Brain microvascular endothelial cell (primary cell): ENCODE measurements at regions not wholly inside any gene's neighbourhood (a gene's known extent, or its start where the extent isn't known, plus 50 kb on each side); places are given as distances from the start of the nearest gene placed in this dataset.

Experiments
- DNase-seq: peaks from one replicate; pipeline ENCODE4 v3.0.0-alpha.2; 2020
- H3K27ac ChIP-seq: fragments of 250-450 bp; sonication (Bioruptor Pico); 2 replicates; pipeline ENCODE4 v1.5.1; 2020; ENCODE audit warnings: mild to moderate bottlenecking, moderate library complexity
- H3K27me3 ChIP-seq: fragments of 250-450 bp; sonication (Bioruptor Pico); replicated peaks from 2 replicates; pipeline ENCODE4 v1.5.1; 2020; ENCODE audit warnings: mild to moderate bottlenecking
- H3K36me3 ChIP-seq: fragments of 250-450 bp; sonication (Bioruptor Pico); replicated peaks from 2 replicates; pipeline ENCODE4 v1.5.1; 2020; ENCODE audit warnings: mild to moderate bottlenecking
- H3K4me3 ChIP-seq: 2 replicates; pipeline ENCODE4 v1.5.1; 2011; ENCODE audit warnings: low read depth, mild to moderate bottlenecking, control low read depth, low read length, moderate library complexity
- in situ Hi-C: cut with HindIII; loops from 2 replicates; pipeline ENCODE4 v1.10.0; 2017; ENCODE audit warnings: low sequenced_read_pairs, low pct_ligation_motif_present
- TF ChIP-seq, protein P1 (sequence below): IDR thresholded peaks from 2 replicates; pipeline ENCODE4 v1.5.1; 2011; ENCODE audit warnings: low read depth, mild to moderate bottlenecking, moderate library complexity, low read length, control low read depth, inconsistent platforms; ENCODE audit errors: missing control alignments

DNA sequence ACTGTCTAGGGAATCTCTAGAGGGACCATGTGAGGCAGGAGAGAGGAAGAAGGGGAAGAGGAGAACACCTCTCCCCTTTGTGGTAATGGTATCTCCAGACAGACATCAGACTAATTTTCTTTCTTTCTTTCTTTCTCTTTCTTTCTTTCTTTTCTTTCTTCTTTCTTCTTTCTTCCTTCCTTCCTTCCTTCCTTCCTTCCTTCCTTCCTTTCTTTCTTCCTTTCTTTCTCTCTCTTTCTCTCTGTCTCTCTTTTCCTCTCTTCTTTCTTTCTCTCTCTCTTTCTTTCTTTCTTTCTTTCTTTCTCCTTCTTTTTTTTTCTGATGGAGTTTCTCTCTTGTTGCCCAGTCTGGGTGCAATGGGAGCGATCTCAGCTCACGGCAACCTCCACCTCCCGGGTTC is 73.2 kb upstream of the PAX2 start:
- Histone ChIP-seq H3K36me3 (no peaks in the 10 kb centered on the region), H3K4me3 (no peak overlapping the region), H3K27me3 (peaks cover 41% of the 10 kb centered on the region), H3K27ac (no peak overlapping the region)
- in situ Hi-C loops: no loop called here
- TF ChIP-seq, protein P1, sequence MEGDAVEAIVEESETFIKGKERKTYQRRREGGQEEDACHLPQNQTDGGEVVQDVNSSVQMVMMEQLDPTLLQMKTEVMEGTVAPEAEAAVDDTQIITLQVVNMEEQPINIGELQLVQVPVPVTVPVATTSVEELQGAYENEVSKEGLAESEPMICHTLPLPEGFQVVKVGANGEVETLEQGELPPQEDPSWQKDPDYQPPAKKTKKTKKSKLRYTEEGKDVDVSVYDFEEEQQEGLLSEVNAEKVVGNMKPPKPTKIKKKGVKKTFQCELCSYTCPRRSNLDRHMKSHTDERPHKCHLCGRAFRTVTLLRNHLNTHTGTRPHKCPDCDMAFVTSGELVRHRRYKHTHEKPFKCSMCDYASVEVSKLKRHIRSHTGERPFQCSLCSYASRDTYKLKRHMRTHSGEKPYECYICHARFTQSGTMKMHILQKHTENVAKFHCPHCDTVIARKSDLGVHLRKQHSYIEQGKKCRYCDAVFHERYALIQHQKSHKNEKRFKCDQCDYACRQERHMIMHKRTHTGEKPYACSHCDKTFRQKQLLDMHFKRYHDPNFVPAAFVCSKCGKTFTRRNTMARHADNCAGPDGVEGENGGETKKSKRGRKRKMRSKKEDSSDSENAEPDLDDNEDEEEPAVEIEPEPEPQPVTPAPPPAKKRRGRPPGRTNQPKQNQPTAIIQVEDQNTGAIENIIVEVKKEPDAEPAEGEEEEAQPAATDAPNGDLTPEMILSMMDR: no peak
- DNase-seq: no peak

DNA sequence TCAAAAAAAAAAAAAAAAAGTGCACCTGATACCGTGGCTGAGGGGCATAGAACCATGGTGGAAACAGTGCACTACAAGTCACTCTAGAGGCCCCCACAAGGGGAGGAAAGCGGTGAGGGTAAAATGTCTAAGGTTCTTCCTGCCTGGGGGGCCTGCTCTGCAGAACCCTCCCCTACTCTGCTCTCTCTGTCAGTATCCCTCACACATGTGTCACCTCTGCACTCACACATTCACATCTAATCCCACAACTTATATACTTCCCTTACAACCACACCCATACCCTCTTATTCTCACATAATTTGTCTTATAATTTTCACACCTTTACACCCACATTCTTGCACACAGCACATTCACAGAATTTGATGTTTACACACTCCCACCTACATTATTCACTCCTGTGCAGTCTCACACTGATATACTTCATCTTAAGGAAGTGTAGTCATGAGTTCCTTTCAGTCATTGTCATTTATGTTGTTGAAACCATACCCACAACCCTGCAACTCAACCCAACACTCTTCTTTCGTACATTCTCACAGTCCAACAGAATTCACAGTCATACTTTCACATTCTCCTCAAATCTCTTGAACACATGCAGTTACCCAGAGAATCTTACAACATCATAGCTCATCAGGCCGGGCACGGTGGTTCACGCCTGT is 68.0 kb upstream of the PAX2 start:
- Histone ChIP-seq H3K27ac (no peak overlapping the region), H3K4me3 (no peak overlapping the region), H3K36me3 (no peaks in the 10 kb centered on the region), H3K27me3 (peaks cover 28% of the 10 kb centered on the region)
- TF ChIP-seq, protein P1: no peak
- no peak for DNase-seq
- in situ Hi-C loops: no loop called here

DNA sequence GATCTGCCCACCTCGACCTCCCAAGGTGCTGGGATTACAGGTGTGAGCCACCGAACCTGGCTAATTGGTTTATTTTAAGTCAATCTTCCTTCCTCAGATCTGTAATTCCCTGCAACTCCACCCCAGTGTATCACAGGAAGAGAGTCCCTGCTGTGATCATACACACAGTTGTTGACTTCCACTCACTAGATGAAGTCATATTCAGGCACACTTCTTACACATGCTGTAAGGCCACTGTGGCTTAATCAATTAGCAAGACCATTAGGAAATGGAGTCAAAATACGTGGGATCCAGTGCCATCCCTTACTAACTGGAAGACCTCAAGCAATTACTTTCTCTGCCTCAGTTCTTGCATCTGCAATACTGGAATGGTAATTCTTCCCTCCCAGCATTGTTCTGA is 66.1 kb upstream of the PAX2 start:
- no peak for DNase-seq
- Histone ChIP-seq H3K27ac (no peak overlapping the region), H3K4me3 (no peak overlapping the region), H3K27me3 (peaks cover 34% of the 10 kb centered on the region), H3K36me3 (no peaks in the 10 kb centered on the region)
- TF ChIP-seq, protein P1: no peak
- in situ Hi-C loops: no loop called here

DNA sequence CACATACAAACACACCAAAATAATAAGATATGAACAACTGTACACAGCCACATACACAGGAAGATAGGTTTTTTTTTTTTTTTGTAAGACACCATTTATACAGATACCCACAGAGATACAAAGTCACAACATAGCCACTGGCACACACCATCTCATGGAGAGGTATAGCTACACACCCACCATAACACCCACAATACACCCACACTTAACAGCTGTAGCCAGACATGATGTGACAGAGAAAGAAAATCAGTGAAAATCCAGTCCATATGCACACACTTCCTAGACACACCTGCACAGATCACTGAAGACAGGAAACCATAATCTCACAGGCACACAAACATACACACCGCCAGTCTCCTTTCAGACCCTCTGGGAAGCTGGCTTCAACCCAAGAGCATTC is 62.4 kb upstream of the PAX2 start:
- TF ChIP-seq, protein P1: no peak
- peaks cover 56% of the 10 kb centered on the region for H3K27me3 ChIP-seq

DNA sequence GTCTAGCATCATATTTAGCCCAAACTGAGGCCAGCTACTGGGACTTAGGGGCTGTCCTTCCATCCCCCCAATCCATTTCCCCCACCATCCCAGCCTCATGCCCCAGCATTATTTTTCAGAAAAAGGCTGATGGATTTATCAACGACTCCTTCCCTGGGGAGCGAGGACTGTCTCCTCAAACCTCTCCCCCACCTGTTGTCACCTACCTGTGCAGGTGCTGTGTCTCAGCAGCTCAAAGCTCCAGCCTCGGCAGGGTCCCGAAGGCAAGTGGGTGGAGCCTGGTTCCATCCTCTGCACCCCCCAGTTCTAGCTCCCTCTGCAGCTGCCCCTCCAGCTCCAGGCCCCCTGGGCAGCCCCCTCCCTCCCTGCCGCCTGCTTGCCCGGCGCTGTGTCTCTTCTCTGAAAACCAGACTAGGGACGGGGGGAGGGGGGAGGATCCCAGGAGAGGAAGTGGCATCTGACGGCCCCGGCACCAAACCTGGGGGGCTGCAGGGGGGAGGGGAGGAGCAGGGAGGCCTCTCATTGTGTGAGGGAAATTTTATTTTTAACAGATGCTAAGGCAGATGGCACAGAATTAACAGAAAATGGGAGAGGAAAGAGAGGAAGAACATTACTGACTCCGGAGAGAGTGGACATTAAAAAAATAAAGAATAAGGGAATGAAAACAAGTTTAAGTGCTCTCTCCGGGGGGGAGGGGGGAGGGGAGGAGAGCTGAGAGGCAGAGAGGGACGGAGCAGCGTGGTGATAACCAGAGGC is 61.7 kb upstream of the PAX2 start:
- Histone ChIP-seq H3K27me3 (peaks cover 62% of the 10 kb centered on the region), H3K27ac (no peak overlapping the region), H3K4me3 (no peak overlapping the region), H3K36me3 (no peaks in the 10 kb centered on the region)
- TF ChIP-seq, protein P1: no peak
- no peak for DNase-seq
- in situ Hi-C loops: no loop called here

More for the DNA sequence above, 62.4 kb upstream of the PAX2 start:
- Histone ChIP-seq H3K36me3 (no peaks in the 10 kb centered on the region), H3K4me3 (no peak overlapping the region), H3K27ac (no peak overlapping the region)
- in situ Hi-C loops: no loop called here
- DNase-seq: no peak
